Type B pancreatic cell (in vitro differentiated cells): ENCODE measurements at regions not wholly inside any gene's neighbourhood (a gene's known extent, or its start where the extent isn't known, plus 50 kb on each side); places are given as distances from the start of the nearest gene placed in this dataset.

ENCODE experiments used
- DNase-seq: peaks from one replicate; pipeline ENCODE4 v3.0.0; 2021; ENCODE audit warnings: mixed read lengths; ENCODE audit not compliant: unreplicated experiment; ENCODE audit errors: extremely low spot score
- H3K27ac Mint-ChIP-seq: 2 replicates; pipeline ENCODE4 v1.8.0; 2021; ENCODE audit warnings: mild to moderate bottlenecking, mixed read lengths
- H3K27me3 Mint-ChIP-seq: 2 replicates; pipeline ENCODE4 v1.8.0; 2021; ENCODE audit warnings: mixed read lengths
- H3K36me3 Mint-ChIP-seq: 2 replicates; pipeline ENCODE4 v1.8.0; 2021; ENCODE audit warnings: mixed read lengths
- H3K4me1 Mint-ChIP-seq: one replicate; pipeline ENCODE4 v1.8.0; 2021; ENCODE audit warnings: mixed read lengths; ENCODE audit not compliant: unreplicated experiment
- H3K4me3 Mint-ChIP-seq: 2 replicates; pipeline ENCODE4 v1.8.0; 2021; ENCODE audit warnings: mild to moderate bottlenecking, mixed read lengths
- H3K9me3 Mint-ChIP-seq: 2 replicates; pipeline ENCODE4 v1.8.0; 2021; ENCODE audit warnings: mixed read lengths
- TF ChIP-seq, protein P1 (sequence below): fragments of 200-600 bp; sonication (generic); conservative IDR thresholded peaks from 2 replicates; pipeline ENCODE4 v1.5.0; 2021; ENCODE audit warnings: antibody characterized with exemption, mild to moderate bottlenecking

DNA sequence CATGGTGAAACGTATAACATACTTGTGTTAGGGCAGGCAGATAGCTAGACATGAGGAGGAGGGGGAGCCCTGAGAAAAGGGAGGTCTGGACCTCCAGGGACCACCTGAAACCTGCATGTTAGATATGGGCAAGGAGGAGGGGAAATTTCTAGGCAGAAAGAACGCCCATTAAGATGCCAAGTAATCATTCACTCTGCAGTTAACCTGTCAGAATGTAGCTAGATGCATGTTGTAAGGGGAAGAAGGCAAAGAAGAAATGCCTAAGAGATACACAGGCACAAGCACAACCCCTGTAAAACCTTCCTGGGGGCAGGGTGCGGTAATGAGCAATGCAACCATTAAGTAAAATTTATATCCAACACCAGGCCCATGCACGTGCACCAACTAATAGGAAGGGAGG, 1055.3 kb upstream of the SPRY2 start:
- Mint-ChIP-seq H3K9me3 (no peaks in the 10 kb centered on the region), H3K27ac (no peak overlapping the region), H3K36me3 (no peaks in the 10 kb centered on the region), H3K27me3 (no peaks in the 10 kb centered on the region), H3K4me1 (peaks cover 6% of the 10 kb centered on the region), H3K4me3 (no peak overlapping the region)
- TF ChIP-seq, protein P1, sequence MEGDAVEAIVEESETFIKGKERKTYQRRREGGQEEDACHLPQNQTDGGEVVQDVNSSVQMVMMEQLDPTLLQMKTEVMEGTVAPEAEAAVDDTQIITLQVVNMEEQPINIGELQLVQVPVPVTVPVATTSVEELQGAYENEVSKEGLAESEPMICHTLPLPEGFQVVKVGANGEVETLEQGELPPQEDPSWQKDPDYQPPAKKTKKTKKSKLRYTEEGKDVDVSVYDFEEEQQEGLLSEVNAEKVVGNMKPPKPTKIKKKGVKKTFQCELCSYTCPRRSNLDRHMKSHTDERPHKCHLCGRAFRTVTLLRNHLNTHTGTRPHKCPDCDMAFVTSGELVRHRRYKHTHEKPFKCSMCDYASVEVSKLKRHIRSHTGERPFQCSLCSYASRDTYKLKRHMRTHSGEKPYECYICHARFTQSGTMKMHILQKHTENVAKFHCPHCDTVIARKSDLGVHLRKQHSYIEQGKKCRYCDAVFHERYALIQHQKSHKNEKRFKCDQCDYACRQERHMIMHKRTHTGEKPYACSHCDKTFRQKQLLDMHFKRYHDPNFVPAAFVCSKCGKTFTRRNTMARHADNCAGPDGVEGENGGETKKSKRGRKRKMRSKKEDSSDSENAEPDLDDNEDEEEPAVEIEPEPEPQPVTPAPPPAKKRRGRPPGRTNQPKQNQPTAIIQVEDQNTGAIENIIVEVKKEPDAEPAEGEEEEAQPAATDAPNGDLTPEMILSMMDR, result no peak
- DNase-seq, result no peak

GRCh38 chr13:81395368-81395767, 1054.4 kb upstream of the SPRY2 start:
- Mint-ChIP-seq H3K27ac (no peak overlapping the region), H3K27me3 (no peaks in the 10 kb centered on the region), H3K36me3 (no peaks in the 10 kb centered on the region), H3K4me3 (no peak overlapping the region), H3K4me1 (peaks cover 6% of the 10 kb centered on the region), H3K9me3 (no peaks in the 10 kb centered on the region)
- TF ChIP-seq, protein P1, result no peak
- DNase-seq, result no peak

DNA sequence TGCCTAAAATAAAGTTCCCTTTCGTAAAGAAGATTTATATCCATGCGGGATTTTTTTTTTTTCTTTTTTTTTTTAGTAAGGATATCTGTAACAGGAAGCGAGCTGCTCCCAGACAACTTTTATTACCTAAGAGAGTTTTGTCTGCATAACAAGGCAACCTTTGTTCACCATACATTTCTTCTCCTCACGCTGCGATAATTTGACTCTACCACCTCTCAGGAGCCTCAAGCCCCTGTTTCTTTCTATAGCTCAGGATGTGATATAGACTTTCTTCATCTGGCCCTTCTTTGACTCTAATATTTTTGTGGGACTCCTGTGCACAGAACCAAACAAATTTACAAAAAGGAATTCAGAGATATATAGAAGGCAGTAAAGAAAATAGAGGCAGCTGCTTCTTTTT, 1053.7 kb upstream of the SPRY2 start:
- no peaks in the 10 kb centered on the region for H3K27me3 Mint-ChIP-seq
- H3K36me3 Mint-ChIP-seq, result no peaks in the 10 kb centered on the region
- no peak overlapping the region for H3K4me3 Mint-ChIP-seq
- H3K27ac Mint-ChIP-seq, result no peak overlapping the region
- TF ChIP-seq, protein P1, result no peak
- no peaks in the 10 kb centered on the region for H3K9me3 Mint-ChIP-seq
- DNase-seq, result no peak
- peaks cover 6% of the 10 kb centered on the region for H3K4me1 Mint-ChIP-seq

- TF ChIP-seq, protein P1, result peak; percentile 35
- no peak overlapping the region for H3K4me3 Mint-ChIP-seq
- H3K27ac Mint-ChIP-seq, result no peak overlapping the region
- no peak for DNase-seq
- peaks cover 6% of the 10 kb centered on the region for H3K4me1 Mint-ChIP-seq
- peaks cover under 1% of the 10 kb centered on the region for H3K9me3 Mint-ChIP-seq
- no peaks in the 10 kb centered on the region for H3K27me3 Mint-ChIP-seq
- H3K36me3 Mint-ChIP-seq, result no peaks in the 10 kb centered on the region
These were observed 1052.8 kb upstream of the SPRY2 start for GRCh38 chr13:81393721-81394120.

DNA sequence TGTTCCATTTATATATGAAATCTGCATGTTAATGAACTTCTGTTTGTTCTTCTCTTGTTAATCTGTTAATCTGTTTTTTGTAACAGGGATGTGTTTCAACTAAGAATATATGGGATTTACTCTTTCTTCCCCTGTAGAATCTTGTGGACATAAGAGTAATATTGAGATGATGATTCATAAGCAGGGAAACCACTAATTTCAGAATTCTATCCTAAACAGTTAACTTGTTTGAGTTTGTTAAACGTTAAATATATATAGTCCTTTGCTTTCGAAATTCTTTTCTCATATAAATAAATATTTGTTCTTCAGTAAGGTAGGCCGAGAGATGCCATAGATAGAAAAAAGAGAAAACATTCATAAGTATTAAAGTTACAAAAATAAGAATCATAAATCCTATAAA, 1052.2 kb upstream of the SPRY2 start:
- peaks cover 7% of the 10 kb centered on the region for H3K9me3 Mint-ChIP-seq
- H3K36me3 Mint-ChIP-seq, result no peaks in the 10 kb centered on the region
- peaks cover 6% of the 10 kb centered on the region for H3K4me1 Mint-ChIP-seq
- H3K27ac Mint-ChIP-seq, result no peak overlapping the region
- TF ChIP-seq, protein P1, result no peak
- no peak for DNase-seq
- H3K27me3 Mint-ChIP-seq, result no peaks in the 10 kb centered on the region
- H3K4me3 Mint-ChIP-seq, result no peak overlapping the region

- TF ChIP-seq, protein P1, result no peak
- peaks cover 20% of the 10 kb centered on the region for H3K9me3 Mint-ChIP-seq
- no peaks in the 10 kb centered on the region for H3K27me3 Mint-ChIP-seq
- peaks cover 12% of the 10 kb centered on the region for H3K4me1 Mint-ChIP-seq
- DNase-seq, result no peak
- peaks cover 4% of the 10 kb centered on the region for H3K36me3 Mint-ChIP-seq
- no peak overlapping the region for H3K27ac Mint-ChIP-seq
- H3K4me3 Mint-ChIP-seq, result no peak overlapping the region
These were observed 1047.5 kb upstream of the SPRY2 start for GRCh38 chr13:81388400-81388799.
